Tibial artery (tissue), 4 donors: ENCODE measurements at regions not wholly inside any gene's neighbourhood (a gene's known extent, or its start where the extent isn't known, plus 50 kb on each side); places are given as distances from the start of the nearest gene placed in this dataset.

Experiments
- DNase-seq, 2 donors: peaks; one replicate each; pipeline ENCODE4 v3.0.0-alpha.2; 2019
- H3K27ac ChIP-seq, 2 donors: fragments of 200-600 bp; sonication (generic) in 1 of 2; 1 replicate in 1 of 2; 2 replicates in 1 of 2; pipeline ENCODE4 v1.5.1; 2018 to 2019; ENCODE audit warnings: mild to moderate bottlenecking in 1 of 2
- H3K27me3 ChIP-seq, 2 donors: fragments of 200-600 bp; sonication (generic) in 1 of 2; one replicate each; pipeline versions ENCODE4 v1.5.1 to v1.6.0; 2016 to 2019
- H3K36me3 ChIP-seq, 3 donors: fragments of 200-600 bp; sonication (generic) in 2 of 3; one replicate each; pipeline ENCODE4 v1.5.1; 2016 to 2019; ENCODE audit warnings: mild to moderate bottlenecking in 2 of 3
- H3K4me1 ChIP-seq, 4 donors: fragments of 200-600 bp; sonication (generic) in 2 of 4; 1 replicate in 3 of 4; 2 replicates in 1 of 4; pipeline ENCODE4 v1.5.1; 2016 to 2019
- H3K4me3 ChIP-seq, 2 donors: fragments of 200-600 bp; sonication (generic) in 1 of 2; 1 replicate in 1 of 2; 2 replicates in 1 of 2; pipeline ENCODE4 v1.5.1; 2018 to 2019; ENCODE audit warnings: mild to moderate bottlenecking in 2 of 2
- H3K9me3 ChIP-seq, 3 donors: fragments of 200-600 bp; sonication (generic) in 1 of 3; one replicate each; pipeline ENCODE4 v1.5.1; 2016 to 2019
- intact Hi-C: fragments of 100-400 bp; cut with DNase I; formaldehyde crosslinking; loops from one replicate; pipeline ENCODE4 v1.15.0; 2023; ENCODE audit warnings: low total_unique reads
- TF ChIP-seq, protein P1 (sequence below), 2 experiments: fragments of 200-600 bp in 1 of 2; fragments of 450-650 bp in 1 of 2; IDR thresholded peaks; one replicate each; pipeline ENCODE4 v1.5.1; 2017 to 2019; ENCODE audit warnings: antibody characterized with exemption in 2 of 2, mild to moderate bottlenecking in 1 of 2, moderate library complexity in 1 of 2

DNA sequence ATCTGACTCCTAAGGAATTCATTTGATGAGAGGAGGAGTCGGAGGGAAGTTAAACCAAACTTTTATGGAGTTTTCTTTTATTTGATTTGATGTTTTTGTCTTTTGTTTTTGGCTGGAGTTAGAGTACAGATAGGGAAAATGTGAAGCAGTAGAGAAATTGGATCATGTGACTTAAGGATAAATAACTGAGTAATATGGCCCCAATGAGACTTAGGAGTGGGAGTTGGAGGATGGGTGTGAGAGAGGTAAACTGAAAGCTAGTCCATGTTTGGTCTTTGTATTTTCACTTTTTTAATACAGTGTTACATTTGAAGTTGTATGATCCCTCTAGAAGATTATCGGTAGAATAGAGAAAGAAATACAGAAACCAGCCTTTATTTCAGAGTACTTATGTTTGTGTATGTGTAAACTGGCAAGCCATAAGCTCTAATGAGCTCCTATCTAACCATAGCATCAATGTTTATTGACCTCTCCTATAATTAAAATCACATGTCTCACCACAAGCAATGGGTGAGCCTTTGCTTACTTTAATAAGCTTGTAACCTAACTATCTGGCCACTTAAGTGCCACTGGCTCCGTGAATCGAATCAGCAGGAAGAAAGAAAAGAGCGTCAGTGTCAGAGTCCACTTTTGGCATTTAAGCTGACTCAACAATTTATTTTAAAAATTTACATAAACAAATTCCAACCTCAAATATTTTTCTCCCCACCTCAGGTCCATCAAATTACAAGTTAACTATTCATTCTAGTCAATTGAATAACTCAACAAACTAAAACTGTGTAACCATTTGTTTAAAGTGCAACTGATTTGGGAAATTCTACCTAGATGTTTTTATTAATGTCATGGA is 113.8 kb downstream of the EPDR1 start:
- no peak for DNase-seq
- H3K4me1 ChIP-seq = peaks cover 0 to 10% (median 0%) of the 10 kb centered on the region in 4 donors
- H3K27me3 ChIP-seq = no peaks in the 10 kb centered on the region
- H3K9me3 ChIP-seq = no peaks in the 10 kb centered on the region
- no peak overlapping the region for H3K27ac ChIP-seq
- TF ChIP-seq, protein P1, sequence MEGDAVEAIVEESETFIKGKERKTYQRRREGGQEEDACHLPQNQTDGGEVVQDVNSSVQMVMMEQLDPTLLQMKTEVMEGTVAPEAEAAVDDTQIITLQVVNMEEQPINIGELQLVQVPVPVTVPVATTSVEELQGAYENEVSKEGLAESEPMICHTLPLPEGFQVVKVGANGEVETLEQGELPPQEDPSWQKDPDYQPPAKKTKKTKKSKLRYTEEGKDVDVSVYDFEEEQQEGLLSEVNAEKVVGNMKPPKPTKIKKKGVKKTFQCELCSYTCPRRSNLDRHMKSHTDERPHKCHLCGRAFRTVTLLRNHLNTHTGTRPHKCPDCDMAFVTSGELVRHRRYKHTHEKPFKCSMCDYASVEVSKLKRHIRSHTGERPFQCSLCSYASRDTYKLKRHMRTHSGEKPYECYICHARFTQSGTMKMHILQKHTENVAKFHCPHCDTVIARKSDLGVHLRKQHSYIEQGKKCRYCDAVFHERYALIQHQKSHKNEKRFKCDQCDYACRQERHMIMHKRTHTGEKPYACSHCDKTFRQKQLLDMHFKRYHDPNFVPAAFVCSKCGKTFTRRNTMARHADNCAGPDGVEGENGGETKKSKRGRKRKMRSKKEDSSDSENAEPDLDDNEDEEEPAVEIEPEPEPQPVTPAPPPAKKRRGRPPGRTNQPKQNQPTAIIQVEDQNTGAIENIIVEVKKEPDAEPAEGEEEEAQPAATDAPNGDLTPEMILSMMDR (IDR thresholded peaks at IDR 0.05) = no peak
- intact Hi-C loops = no loop called here
- no peak overlapping the region for H3K4me3 ChIP-seq
- no peaks in the 10 kb centered on the region for H3K36me3 ChIP-seq

DNA sequence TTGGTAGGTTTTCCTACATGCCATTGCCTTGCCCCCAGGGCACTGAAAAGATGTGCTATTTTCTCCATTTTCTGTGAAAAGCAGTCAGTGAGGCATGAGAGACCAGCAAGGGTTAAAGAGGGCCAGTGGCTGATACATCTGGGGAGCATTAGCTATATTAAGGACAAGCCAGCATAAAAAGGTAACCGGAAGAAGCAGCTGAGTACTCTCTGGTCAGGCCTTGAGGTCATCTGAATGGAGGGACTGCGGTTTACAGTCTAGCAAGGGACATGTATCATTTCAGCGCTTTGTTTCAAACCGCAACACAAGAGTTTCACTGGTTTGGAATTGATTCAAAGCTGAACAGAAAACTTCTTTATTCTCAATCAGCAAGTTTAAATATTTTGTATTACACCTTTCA is 120.4 kb downstream of the EPDR1 start:
- Histone ChIP-seq H3K9me3 (no peaks in the 10 kb centered on the region), H3K36me3 (no peaks in the 10 kb centered on the region), H3K4me3 (no peak overlapping the region), H3K27ac (no peak overlapping the region), H3K4me1 (no peaks in the 10 kb centered on the region), H3K27me3 (no peaks in the 10 kb centered on the region)
- TF ChIP-seq, protein P1 (IDR thresholded peaks at IDR 0.05) = no peak
- DNase-seq = no peak
- intact Hi-C loops = no loop called here

DNA sequence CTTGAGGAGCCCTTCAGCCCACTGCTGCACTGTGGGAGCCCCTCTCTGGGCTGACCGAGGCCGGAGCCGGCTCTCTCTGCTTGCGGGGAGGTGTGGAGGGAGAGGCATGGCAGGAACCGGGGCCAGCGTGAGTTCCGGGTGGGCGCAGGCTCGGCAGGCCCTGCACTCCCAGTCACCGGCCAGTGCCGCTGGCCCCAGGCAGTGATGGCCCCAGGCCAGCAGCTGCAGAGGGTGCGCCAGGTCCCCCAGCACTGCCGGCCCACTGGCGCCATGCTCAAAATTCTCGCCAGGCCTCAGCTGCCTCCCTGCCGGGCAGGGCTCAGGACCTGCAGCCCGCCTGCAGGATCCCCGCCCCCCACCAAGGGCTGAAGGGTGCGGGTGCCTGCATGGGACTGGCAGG is 128.4 kb upstream of the STARD3NL start:
- Histone ChIP-seq H3K9me3 (peaks cover 3 to 10% (median 3%) of the 10 kb centered on the region in 3 donors), H3K27ac (no peak overlapping the region), H3K36me3 (no peaks in the 10 kb centered on the region), H3K4me3 (no peak overlapping the region), H3K4me1 (no peaks in the 10 kb centered on the region), H3K27me3 (no peaks in the 10 kb centered on the region)
- no peak for DNase-seq
- intact Hi-C loops = no loop called here
- TF ChIP-seq, protein P1 (IDR thresholded peaks at IDR 0.05) = no peak

DNA sequence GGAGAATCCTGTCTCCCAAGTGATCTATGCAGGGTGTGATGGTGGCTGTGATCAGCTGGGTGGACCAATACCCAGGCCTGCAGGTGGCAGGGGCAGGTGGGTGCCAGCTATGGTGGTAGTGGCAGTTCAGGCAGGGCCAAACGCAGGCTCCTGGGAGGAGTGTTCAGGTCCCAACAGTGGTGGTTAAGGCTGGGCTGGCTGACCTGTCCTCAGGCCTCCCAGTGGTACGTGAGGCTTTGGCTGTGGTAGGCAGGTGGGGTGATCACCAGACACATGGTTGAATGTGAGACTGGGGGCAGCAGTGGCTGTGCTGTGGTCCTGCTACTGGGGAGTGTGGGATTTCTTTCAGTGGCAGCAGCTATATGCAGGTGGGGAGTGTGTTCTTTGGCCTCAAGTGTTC is 126.7 kb upstream of the STARD3NL start:
- no peak overlapping the region for H3K4me3 ChIP-seq
- TF ChIP-seq, protein P1 (IDR thresholded peaks at IDR 0.05) = no peak
- intact Hi-C loops = no loop called here
- H3K27ac ChIP-seq = no peak overlapping the region
- DNase-seq = no peak
- H3K36me3 ChIP-seq = no peaks in the 10 kb centered on the region
- no peaks in the 10 kb centered on the region for H3K4me1 ChIP-seq
- peaks cover 3 to 10% (median 3%) of the 10 kb centered on the region in 3 donors for H3K9me3 ChIP-seq
- no peaks in the 10 kb centered on the region for H3K27me3 ChIP-seq

DNA sequence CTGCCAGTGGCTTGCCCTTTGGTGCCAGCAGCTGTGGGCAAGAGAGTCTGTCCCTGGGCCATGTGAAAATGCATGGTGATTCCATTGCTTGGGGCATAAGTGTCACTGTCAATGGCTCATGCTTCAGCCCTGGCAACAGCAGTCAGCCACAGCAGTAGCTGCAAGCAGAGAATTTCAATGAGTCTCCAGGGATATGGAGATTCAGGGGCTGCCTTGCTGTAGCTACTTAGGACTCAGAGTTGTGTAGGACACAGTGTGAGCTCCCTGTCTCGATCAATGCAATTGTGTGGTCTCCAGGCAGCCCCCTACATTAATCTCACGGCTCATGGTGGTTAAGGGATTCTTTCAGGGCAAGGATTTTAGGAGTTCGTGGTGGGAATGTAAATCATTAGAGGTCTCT is 126.3 kb upstream of the STARD3NL start:
- TF ChIP-seq, protein P1 (IDR thresholded peaks at IDR 0.05) = no peak
- Histone ChIP-seq H3K4me3 (no peak overlapping the region), H3K9me3 (peaks cover 3 to 10% (median 3%) of the 10 kb centered on the region in 3 donors), H3K27ac (no peak overlapping the region), H3K27me3 (no peaks in the 10 kb centered on the region), H3K36me3 (no peaks in the 10 kb centered on the region), H3K4me1 (no peaks in the 10 kb centered on the region)
- no peak for DNase-seq
- intact Hi-C loops = no loop called here
